HG03139 (cell line): ENCODE measurements at regions not wholly inside any gene's neighbourhood (a gene's known extent, or its start where the extent isn't known, plus 50 kb on each side); places are given as distances from the start of the nearest gene placed in this dataset.

Experiments
- ATAC-seq: cut with Tn5 transposase; IDR thresholded peaks from one replicate; pipeline ENCODE4 v1.9.1; 2021; ENCODE audit not compliant: unreplicated experiment

DNA sequence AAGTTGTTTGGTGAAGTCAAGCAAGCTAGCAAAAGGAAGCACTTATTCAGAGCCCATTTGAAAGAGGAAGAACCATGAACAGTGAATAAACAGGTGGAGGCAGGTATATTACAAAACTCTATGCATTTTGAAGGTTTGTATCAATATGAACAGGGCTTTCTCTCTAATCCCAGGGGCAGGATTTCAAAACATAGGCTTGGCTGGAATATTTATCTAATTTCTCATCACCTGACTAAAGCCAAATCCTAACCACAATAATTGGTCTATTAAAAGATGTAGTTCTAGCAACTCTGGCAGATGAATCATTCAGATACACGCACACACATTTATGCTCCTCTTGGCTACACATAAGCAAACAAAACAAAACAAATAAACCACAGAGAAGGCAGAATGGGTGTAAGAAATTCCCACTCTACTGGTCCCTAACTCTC lies 554.4 kb downstream of the INHBA start:
- no peak for ATAC-seq

DNA sequence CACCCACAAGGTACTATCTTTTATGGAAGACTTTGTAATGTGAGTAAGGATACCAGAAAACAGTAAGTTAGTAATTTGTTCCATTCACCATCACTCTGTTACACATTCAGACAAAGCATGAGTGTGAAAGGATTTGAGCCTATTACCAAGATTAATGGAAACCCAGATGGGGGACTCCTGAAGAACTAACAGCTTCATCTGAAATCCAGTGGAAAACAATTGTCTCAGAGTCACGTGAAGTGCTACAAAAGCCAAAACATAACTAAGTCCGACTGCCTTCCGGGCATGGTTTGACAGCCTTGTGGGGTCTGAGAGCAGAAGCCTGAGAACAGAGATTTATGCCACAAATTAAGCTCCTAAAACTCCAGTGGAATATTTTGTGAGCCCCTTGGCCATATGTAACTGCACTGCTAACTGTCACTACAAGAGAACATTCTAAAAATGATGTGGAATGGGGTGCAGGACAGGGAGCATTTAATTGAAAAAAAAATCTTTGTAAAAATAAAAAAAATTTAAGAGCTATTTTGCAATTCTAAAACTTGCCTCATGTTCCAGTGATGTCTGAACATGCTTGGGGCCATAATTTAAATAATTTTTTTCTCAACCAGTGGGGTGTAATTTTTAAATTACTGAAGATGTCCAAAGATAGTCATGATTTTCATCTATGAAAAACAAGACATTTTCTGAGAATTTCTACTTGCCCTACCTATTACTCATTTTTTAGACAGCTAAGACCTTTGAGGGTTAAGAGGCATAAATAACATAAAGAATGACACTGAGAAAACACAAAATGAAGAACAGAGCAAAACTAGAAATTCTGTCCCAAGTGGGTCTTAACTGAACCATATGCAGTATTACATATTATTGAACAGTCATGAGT lies 555.0 kb downstream of the INHBA start:
- ATAC-seq, result no peak

DNA sequence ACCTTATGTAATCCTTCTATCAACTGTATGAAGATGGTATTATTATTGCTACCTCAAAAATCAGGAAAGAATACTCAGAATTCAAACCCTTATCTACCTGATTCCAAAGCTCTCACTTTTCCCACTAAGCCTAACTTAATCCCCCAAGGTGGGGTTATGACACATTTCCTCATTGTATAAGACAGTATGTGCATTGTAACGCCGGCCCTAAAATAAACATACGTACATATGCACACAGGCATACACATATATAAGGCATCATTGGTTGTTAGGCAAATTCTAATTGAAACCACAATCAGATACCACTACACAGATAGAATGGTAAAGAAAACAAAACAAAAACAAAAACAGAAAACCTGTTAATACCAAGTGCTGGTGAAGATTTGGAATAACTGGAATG lies 556.5 kb downstream of the INHBA start:
- ATAC-seq, result no peak

DNA sequence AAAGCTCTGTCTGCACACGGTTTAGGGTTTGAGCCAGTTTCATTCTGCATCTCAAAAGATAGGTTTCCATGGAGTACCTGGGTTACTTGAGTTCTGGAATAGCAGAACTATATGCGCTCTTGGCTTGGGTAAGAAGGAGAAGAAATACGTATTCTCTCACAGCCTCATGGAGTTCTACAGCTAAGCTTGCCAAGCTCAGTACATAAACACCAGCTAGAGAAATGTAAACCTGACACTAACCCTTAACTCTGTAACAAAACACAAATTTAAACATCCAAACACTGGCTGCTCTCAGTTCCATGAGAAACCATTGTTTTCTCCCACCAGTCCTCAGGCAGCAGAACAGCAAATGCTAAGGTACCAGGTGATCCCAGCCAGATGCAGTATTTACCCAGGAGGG lies 557.2 kb downstream of the INHBA start:
- no peak for ATAC-seq

DNA sequence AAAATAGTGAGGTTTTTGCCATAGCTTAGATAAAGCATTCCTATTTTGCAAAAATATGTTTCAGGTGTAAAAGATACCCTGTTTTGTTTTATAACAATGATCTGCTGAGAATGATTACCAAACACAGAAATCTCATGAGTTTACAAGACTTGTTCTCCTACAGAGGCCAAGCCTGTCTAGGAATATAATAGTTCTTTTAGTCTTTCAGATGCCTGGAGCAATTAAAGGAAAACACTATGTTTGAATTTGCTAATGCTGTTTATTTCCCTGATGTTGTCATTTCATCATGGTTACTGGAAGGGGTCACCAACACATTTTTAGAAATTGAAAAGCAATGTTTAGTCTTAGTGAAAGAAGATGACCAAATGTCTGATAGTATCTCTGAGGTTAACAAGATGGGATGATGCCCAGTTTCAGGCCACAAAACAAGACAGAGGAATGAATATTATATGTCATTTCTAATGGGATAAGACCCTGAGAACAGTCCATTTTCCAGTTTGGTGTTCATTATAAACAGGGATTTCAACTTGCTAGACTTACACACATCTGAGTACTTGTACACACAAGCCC lies 559.9 kb downstream of the INHBA start:
- ATAC-seq, result no peak

DNA sequence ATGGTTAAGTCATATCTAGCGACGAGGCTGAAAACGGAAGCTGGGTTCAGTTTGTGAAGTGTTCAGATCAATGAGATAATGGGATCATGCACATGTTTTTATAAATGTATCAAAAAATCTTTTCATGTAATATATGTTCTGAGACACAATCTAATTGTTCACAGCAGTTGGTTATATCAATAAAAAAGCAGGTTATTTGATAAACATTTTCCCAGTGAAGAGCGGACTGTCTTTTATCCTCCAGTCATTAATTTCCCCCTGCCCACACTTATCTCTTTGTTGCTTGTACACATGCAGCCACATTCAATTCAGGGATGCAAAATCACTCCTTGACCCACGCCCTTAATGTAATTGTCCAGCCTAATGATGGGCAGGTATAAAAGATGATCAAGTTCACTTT lies 563.1 kb downstream of the INHBA start:
- no peak for ATAC-seq

DNA sequence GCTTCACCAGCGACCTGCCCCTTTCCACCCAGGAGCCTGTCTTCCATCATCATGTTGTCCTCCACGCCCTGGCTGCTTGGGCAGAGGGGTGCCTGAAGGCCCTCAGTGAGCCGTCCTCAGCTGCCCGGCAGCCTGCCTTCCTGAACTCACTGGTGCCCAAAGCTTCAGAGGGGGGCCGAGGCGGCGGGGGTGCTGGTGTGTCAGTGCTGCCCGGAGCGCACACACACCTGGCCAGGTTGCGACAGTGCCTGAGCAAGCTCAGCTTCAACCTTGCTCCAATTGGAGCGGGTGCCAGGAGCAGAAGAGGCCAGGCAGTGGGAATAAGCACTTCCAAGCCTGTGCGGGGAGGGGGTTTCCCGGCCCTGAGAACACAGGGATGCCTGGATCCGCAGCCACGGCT lies 566.3 kb downstream of the INHBA start:
- ATAC-seq, result no peak

DNA sequence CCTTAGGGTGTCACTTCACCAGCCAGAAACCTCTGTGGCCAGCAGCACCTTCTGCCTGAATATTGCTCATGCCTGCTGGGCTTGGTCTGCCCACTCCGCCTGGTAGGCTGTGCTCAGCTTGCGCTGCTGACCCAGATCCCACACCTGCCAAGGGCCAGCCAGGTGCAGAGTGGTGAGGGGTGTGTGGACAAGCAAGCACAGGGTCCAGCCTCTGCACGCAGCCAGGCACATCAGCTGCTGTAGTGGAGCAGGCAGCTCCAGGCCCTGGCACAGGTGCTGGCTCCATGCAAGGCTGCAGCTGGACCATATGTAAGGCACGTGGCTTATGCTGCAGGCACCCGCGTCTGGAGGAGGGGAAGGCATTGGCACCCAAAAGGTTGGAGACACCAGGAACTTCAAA lies 567.4 kb downstream of the INHBA start:
- no peak for ATAC-seq

DNA sequence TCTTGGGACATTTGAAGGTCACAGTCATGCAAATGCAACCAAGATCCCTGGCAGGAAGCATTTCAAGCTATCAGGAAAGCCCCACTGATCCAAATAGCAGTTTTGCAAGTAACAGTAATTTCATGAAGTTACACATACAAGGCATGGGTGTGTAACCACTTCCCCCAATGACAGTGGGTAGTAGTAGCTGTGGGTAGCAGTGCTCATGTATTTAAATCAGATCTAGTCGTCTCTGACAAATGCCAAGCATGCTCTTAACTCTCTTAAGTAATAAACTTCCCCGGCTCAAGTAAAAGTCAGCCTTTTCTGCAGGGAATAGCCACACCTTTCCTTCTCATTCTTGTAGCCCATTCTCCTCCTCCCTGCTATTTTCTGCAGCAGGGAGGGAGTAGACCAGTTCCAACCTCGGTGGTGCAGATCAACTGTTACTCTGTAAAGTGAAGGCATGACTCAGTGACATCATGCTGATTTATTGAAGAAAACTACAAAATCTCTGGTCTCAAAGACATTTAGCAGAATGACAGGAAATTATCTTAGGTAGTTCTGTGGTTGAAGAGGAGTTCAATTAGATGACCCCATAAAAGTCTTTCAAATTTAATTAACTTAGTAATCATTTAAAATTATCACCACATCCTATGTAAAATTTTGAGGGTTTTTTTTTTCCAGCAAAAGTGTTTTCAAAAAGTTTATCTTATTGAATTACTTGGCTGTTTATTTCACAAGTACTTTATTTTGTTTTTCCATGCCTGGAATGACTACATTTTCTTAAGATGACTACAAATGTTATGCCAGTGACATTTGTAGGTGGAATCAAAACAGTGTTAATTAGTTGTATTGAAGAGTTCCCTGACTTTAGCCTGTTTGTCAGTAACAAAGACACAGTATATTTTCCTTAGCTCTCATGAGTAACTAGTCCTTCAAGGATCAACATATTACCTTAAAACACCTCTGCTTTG lies 568.3 kb downstream of the INHBA start:
- peak; percentile 57 for ATAC-seq

DNA sequence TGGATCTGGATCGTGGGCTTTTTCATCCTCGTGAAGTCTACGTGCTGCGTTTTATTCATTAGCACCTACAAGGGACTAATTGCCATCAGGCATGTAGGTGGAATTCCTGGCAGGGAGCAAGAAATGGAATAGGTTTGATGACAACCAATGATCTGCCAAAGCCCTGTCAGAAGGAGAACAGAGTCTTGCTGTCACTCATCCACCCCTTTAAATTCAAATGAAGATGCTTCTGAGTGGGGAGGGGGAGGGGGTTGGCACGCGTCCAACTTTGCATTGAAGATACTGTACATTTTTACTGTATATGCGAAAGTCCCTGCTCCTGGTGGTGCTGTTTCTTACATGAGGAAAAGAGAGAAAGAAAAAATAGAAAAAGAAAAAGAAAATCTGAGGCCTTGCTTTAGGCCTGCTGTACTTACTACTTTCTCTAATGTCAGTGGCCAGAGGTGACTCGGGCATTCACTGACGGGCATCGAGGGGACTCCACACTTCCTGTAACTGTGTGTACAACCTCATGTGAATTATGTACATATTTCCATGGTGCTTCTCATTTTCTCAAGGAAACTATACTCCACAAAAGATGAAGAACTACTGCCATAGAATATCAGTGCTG lies 569.1 kb downstream of the INHBA start:
- ATAC-seq, result peak; percentile 11

DNA sequence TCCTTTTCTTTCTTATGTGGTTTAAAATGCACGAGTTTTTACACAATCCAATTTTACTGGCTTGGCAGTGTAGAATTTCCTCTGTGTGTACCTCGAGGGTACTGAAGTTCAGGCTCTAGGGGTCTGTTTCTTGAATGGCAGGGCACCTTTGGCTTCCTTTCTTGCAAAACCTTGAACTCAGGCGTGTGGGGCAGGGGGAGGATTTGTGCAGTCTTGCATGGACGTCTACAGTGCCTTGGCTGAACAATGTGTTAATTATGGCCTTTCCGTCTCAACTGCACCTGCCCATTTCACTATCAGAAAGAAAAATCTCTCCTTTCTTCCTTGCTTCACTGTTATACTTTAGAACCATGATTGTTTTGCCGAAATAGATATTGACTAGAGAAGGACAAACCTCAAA lies 570.9 kb downstream of the INHBA start:
- no peak for ATAC-seq

DNA sequence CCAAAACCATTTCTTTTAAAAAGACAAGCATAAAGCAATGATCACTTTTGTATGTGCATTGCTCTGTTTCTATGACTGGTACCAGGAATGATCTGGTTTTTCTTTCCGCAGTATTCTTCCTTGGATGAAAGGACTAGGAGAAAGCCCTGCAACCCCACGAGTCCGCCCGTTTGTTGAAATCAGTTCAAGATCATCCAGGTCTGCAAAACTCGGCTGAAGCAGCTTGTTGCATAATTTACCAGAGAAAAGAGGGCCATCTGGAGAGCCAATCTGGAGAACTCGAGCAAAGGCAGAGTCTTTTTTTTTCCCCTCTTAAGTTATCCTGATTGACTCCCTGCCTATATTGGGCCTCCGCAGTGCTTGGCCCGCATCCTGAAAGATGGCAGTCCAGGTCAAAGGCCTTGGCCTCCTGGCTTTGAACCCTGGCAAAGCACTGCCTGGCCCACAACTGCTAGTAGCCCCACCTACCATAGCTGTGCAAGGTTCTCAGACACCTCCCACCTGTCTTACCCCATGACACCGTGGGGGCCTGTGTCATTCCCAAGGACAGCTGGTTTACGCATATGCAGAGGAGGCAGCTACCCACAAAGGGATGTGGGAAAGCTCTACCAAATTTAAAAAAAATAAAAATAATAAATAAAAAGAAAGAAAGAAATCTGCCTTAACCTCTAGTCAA lies 572.2 kb downstream of the INHBA start:
- ATAC-seq, result no peak

DNA sequence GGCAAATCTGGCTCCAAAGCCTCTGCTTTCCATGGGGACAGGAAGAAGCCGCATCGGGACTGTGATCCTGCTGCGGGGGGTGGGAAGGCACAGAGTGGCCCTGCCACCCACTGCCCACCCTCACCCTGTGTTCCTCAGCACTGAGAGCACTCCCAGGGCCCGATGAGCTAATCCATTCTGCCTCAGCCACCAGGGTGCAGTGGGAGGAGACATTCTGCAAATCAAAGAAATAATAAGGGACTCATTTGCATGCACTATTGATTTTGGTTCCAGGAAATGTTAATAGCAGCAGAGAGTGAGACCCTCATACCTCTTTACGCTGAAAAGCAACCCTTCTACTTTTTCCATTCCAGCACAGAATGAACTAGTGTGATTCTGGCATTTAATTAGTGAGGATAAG lies 572.8 kb downstream of the INHBA start:
- ATAC-seq, result no peak

DNA sequence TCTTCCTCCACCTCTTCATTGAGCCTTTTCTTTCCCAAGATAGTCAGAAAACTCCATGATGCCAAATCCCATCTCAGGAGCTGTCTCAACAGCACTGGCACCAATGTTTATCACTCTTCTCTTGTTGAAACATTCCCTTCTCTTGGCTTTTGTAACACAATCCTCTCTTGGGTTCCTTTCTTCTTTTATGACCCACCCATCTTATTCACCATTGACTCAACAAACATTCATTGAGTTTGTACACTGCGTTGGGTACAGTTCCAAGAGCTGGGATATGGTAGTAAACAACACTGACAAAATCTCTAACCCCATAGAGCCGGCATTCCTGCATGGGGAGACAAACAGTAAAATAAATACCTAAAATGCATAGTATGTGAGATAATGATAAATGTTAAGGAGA lies 577.5 kb downstream of the INHBA start:
- no peak for ATAC-seq

DNA sequence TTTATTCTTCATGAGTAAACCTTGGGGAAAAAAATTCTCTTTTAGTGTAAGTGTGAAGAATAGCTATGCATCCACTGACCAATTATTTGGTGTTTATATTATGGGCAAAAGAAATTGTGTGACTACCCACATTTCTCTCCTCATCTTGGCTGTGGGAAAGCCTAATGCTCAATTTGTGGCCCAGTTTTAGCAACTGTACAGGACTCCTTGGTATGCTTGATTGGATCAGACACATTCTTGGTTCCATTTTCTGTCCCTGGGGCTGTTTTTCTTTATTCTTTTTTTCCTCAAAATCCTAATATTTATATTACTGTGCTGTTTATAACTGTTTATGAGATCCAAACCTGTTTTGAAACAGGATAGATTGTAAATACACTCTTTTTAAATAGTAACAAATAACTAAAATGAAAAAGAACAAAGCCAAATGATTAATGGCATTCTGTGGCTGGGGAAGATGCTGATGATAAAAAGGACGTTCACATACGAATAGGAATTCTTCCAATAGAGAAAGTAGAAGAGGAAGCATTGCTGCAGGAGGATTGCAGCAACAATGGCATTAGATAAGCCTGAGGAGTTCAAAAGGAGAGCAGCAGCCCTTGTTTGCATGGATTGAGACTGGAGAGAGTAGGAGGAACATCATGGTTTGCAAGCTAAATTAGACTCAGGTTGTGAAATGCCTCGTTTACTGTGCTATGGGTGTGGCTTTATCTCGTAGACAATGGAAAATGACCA lies 580.5 kb downstream of the INHBA start:
- ATAC-seq, result no peak

DNA sequence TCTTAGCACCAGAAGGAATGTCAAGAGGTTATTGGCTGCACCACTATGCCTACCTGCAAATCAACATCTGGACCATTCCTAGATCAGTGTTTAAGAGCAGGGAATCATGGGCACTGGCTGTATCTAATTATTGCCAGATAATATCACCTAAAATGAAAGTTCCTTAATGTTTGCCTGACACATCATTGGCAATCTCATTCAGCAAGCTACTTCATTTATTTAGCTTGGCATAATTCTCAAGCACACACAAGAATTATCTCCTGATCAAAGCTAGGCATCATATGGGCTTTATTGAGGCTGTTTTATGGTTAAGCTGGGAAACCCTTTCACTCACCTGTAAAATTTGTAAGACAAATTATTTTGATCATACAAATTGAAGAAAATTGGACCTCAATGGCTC lies 581.7 kb downstream of the INHBA start:
- ATAC-seq, result no peak

DNA sequence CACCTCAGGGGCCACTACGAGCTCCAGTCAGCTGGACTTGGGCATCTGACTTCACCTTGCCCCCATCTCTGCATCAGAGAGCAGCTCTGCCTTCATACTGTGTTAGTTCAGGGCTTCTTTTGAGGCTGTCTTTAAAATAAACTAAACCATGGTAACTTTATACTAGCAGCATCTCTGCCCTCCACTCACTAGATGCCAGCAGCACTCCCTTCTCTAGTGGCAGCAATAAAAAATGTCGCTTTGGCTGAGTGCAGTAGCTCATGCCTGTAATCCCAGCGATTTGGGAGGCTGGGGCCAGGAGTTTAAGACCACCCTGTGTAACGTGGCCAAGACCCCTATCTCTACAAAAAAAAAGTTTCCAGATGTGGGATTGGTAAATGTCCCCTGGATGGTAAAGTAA lies 584.4 kb downstream of the INHBA start:
- no peak for ATAC-seq

DNA sequence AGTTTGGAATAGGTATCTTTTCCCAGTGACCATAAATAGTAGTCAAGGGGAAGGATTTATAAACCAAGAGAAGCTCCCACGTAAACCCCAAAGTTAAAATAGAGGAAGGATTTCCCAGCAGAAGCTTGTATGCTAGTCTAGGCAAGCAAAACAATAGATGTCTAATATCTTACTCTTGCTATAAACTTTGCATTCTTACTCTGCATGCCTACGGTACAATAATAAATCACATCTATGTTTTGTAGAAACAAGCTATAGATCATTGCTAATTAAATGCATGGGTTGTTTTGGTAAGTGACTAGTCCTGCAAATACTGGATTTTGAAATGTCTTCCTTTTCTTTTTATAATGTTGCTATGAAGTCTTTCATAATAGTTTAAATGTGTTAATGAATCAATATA lies 585.5 kb downstream of the INHBA start:
- no peak for ATAC-seq

DNA sequence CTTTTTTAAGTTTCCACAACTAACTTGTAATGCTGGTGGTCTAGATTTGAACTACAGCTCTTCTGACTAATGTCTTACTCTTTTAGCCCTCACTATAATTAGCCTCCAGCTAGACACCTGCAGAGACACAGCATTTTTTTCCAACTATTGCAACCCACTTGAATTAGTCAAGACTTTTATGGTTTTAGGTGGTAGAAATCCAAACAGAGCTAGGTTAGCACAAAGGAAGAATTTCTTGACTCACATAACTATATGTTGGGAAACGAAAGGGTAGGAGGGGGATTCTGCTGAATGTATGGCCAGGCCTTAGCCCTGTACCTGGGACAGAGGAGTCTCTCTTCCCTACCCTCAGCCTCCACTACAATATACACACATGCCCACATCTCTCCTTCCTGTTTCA lies 586.1 kb downstream of the INHBA start:
- ATAC-seq, result no peak

DNA sequence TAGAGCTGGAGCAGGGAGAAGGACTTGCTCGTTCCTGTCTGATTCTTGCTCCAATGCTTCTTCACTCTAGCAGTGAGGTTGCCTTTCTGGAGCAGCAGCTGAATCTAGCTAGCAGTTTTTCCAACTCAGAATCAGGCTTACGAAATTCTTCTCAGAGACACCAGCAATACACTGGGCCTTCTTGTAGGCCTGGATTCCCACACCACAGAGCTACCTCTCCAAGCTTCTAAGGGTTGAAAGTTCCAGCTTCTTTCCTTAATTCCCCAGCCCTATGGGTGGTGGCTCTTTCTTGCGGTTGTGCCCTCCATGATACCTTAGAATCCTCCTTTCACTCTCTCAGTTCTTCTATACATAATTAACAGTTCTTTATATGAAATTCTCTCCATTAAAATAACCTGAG lies 586.6 kb downstream of the INHBA start:
- no peak for ATAC-seq
